Pulmonary artery endothelial cell (primary cell): ENCODE measurements at regions not wholly inside any gene's neighbourhood (a gene's known extent, or its start where the extent isn't known, plus 50 kb on each side); places are given as distances from the start of the nearest gene placed in this dataset.
"Not testable (repeated sequence)": the region's sequence is repeated elsewhere in the genome, so short reads cannot be mapped to it uniquely, and the experiment has no call there.

Experiments
- DNase-seq: peaks from one replicate; pipeline ENCODE4 v3.0.0-alpha.2; 2011; ENCODE audit warnings: low read depth, low spot score

DNA sequence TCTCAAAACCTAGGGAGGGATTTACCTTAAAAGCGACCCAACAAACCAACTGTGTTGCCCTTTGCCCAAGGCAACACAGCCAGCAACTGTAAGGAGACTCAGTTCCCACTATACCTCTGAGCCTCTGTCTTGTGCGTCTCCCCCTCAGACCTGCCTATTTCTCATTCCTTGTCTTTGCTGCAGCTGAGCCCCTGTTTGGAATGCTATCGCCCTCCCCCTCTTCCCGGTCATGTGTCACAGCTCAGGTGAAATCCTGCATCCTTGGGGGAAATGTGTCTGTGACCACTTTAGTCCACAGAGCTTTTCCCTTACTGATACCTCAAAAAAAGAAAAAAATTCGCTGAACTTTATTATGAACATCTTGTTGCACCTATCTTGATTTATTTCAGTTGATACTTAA, 52.0 kb upstream of the LRIG1 start:
- no peak for DNase-seq

DNA sequence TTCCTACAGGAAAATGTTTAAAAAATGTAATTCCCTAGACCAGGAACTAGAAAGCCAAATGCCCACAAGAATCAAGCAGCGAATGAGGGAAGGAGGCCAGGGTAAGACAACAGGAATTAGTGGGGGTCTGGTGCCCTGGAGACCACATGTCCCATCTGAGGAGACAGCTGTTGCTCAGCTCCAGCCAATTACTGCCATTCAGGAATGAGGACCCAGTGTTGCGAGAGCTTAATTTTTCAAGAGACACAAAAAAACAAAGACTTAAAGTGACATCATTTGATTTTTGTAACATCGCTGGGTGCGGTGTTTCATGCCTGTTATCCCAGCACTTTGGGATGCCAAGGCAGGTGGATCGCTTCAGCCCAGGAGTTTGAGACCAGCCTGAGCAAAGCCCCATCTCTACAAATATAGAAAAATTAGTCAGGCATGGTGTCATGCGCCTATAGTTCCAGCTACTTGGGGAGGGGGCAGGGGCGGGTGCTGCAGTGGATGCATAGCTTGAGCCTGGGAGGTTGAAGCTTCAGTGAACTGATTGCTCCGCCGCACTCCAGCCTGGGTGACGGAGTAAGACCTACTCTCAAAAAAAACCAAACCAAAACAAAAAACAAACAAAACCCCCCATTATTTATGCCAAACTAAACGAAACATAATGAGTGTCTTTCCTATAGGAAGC, 52.8 kb upstream of the LRIG1 start:
- DNase-seq, result no peak

DNA sequence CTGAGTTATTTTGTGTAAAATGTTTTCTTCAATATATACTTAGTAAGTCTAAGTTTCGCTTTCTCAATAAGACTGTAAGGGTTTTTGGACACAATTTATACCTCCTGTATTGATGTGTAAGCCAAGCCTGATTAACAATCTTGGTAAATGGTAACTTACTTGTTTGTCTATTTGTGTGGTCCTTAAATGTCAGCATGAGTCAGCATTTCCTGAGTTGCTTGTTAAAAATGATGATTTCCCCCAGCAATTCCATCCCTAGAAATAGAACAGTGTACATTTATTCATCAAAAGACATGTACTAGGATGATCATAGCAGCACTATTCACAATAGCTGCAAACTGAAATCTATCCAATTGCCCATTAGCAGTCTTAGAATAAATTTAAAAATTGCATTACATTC, 53.4 kb upstream of the LRIG1 start:
- DNase-seq, result no peak

DNA sequence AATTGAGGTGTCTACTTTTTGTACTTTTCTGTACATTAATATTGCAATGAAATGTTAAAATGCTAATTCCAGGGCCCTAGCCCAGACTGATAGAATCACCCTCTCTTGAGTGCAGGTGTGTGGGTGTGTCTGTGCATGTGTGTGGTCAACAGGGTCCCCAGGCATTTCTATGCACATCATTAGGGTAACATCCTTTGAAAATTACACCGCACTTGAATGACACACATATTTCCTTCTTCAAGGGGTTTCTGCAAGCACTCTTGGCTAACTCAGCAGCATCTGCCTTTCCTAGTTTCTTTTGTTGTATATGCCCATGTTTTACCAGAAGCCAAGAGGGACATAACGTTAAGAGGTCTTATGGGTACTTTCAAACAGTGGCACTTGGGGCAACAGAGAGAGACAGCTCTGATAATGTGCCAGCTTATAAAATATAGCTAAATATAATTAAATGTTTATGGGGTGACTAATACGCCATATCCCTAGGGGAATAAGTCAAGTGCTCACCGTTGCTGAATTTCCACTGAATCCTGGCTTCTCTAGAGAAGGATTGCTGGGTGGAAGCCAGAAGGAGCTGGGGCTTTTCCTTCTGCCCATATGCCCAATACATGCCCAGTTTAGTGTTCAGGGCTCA, 54.5 kb upstream of the LRIG1 start:
- DNase-seq, result no peak

DNA sequence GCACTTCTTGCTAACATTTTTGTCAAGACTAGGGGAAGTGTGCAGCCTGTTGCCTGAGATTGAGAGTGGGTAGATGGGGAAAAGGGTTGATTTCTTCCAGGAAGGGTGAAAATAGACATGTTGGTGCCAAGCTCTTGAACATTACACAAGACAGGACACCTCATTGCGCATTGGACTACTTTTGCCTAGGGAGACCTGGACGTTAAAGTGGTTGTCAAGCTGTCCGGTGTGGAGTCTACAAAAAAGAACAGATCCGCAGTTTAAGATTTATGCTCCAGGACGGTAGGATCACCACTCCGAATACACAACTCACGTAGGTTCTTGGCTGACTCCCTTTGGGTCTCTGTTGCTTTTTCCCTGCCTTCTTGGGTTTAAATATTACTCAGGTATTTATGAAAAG, 56.3 kb upstream of the LRIG1 start:
- DNase-seq, result no peak

DNA sequence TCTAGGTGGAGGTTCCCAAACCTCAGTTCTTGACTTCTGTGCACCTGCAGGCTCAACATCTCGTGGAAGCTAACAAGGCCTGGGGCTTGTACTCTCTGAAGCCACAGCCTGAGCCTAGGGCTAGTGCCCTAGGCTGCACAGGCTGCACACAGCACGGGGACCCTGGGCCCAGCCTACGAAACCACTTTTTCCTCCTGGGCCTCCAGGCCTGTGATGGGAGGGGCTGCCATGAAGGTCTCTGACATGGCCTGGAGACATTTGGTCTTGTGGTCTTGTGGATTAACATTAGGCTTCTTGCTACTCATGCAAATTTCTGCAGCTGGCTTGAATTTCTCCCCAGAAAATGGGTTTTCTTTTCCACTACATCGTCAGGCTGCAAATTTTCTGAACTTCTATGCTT, 59.1 kb upstream of the LRIG1 start:
- not testable (repeated sequence) for DNase-seq

DNA sequence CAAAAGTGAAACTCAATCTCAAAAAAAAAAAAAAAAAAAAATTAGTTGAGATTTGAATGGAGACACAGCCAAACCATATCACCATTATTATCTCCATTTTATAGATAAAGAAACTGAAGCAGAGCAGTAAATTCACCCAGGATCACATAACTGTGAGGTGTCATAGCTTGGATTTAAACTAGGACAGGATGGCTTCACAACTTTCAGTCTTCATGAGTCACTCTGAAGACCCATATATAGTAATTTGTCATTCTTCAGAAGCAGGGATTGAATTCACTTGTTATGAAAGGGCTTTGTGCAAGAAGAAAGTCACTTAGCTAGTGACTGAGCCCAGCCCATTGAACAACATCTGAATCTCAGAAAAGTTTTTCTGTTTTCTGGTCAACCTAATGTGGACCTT, 60.5 kb upstream of the LRIG1 start:
- no peak for DNase-seq

DNA sequence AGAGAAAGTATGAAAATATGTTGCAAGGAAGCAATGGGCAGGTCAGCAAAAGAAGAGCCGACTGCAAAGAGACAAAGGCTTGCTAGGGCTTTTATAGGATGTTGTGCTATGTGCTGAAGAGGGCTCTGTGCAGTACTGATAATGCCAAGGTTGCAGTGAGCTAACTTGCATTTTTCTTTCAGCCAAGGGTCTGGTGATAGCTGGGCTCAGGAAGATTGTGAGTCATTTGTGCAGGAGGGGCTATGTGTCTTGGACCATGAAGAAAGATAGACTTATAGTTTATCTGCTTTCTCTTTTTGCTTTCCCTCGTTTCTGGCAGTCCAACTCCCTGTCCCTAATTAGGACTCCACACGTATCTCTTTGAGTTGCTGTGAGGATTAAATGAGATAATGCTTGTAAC, 64.5 kb upstream of the LRIG1 start:
- DNase-seq, result no peak

DNA sequence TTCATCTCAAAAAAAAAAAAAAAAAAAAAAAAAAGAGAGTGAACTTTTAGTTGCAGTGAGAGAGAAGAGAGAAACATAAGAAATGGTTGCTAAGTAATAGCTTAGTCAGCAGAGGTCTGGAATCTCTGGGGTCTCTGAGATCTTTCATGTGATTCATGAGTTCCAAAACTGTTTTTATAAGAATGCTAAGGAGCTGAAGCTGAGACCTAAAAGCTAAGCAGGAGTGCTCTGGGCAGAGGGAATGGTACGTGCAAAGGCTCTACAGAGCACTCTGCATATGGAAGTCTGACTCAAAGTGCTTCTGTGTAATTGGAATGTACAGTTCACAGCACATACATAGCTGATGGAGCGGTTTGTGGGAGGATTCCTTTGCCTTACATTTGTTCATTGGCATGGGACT, 66.3 kb upstream of the LRIG1 start:
- no peak for DNase-seq

DNA sequence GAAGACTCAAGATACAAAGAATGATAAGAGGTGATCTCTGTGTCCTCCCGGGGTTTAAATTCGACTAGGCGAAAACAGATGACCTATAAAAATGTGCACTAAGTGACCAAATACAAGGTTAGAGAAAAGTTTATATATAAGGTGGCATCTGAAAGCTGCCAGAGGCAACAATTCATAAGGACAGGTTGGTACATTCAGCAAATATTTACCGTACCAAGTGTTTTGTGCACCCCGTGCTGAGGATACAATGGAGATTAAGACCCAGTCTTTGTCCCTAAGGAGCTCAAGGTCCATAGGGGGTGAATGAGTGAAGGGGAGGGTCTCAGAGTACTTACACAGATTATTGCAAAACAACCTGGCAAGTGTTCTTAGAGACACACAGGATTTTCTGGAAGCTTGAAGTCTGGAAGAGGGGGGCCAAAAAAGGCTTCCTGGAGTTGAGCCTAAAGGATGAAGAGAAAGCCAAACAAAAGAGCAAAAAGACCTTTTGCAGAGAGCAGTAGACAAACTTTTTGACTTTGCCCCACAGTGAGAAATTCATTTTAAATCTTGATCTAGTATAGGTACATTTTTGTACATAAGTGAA, 71.4 kb upstream of the LRIG1 start:
- DNase-seq, result no peak

DNA sequence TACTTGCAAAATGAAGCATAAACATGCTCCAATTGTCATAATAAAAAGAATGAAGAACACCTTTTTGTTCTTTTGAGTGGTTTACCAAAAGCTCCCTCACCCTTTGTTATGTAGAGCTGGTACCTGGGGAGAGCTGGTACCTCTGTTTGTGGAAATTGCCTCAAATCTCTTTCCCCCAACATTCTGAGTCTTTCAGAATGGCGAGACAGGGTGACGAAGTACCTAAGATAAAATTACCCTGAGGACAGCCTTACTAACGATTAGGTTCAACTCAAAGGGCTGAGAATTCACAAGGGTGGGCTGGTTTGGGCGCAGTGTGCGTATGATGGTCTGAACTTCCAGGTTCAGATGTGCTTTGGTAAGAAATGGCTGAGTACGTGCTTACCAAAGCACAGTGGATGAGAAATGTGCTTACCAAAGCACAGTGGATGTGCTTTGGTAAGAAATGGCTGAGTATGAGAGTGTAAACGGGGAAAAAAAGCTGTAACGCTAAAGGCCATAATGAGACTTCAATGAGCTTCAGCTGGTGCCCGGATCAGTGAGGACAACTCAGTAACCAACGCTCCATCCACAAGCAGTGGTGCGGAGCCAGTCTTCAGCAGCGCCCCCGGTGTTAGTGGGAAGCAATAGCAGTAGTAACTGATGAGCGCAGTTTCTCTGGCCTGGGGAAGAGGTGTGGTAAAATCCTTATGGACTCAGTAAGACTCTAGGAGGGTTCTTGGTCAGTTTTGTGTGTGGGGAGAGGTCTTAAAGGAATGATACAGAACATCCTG, 72.3 kb upstream of the LRIG1 start:
- DNase-seq, result no peak

DNA sequence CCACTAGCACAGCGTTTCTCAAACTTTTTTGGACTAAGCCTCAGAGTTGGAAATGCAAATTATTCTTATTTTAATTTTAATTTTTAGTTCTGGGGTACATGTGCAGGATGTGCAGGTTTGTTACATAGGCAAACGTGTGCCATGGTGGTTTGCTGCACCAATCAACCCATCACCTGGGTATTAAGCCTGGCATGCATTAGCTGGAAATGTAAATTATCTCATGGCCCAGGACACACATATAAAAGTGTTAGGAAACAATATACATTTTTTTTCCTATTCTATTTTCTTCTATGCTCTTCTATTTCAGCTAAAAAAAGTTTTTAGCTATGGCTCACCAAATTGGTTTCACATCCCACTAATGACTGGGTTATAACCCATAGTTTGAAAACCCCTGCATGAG, 73.3 kb upstream of the LRIG1 start:
- DNase-seq, result no peak

DNA sequence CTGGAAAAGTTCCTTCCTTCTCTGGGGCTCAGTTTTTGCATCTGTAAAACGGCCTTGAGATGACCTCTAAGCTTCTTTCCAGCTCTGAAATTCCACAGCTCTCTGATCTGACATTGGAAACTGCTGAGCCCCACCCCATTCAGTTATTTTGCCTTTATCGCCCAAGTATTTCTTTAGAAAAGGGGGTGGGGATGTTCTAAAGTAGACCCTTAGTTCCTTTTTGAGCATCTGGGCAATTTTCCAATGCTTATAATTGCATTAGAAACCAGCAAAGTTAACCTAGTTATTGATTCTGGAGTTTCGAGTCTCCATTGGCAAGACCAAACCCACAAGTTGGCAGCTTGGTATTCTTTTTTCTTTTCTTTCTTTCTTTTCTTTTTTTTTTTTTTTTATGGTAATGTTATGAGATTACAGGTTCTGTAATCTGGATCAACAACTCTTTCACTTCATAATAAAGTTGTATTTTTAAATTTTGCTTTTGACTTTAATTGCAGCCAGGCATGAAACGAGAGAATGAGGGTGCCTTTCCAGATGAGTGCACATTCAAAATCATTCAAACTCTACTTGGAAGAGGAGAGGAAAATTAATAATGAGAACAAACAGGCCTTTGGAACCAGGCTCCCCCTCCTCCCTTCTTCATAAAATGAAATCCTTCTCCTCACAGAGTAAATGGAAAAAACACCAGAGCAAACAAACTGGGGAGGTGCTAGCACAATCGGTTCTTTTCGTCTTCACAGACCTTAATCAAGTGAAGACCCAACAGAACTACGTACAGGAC, 76.8 kb upstream of the LRIG1 start:
- DNase-seq, result no peak

DNA sequence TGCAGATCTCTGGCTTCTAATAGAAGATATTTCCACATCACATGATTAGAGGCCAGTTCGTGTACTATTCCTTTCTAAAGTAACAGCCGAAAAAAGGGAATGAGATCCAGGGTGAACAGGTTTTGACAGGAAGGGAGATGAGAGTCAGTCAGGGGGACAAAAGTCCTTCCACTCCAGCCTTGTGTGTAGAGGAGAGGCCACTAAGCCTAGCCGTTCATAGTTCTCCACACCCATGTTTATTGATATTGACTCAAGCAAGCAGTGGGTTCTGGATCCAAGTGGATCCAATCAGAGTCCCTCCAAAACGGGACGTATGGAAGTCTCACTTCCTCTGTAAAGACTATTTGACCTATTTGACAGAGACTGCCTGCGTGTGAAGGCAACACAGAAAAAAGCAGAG, 80.4 kb upstream of the LRIG1 start:
- no peak for DNase-seq

DNA sequence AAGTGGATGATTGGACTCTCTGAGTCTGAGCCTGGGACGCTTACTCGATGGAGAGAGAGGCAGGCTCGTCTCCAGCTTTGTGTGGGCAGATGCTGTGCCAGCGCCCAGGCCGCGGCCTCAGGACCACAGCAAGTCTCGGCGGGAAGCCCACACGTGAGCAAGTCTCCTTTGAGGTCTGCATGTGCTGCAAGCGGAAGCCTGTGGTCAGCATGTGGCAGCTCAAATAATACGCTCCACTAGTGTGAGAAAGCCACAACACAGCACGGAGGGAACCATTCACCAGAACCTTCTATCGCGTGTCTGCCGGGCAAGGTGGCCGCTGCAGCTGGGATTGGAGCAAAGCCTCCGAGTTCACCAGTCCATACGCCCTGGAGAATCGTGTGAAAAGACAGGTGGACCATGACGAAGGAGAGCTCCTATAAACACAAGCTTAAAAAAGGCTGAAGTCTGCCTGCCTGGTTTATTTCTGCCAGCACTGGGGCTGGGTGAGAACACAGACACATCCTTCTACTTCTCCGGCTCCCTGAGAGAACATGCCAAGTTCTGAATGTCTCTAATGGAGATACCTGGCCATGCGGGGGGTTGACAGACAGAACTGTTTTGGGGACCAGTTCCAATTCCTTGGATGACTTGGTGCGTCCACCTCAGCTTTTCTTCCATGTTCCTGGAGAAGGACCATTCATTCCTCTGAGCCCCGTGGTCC, 82.0 kb upstream of the LRIG1 start:
- DNase-seq, result no peak

DNA sequence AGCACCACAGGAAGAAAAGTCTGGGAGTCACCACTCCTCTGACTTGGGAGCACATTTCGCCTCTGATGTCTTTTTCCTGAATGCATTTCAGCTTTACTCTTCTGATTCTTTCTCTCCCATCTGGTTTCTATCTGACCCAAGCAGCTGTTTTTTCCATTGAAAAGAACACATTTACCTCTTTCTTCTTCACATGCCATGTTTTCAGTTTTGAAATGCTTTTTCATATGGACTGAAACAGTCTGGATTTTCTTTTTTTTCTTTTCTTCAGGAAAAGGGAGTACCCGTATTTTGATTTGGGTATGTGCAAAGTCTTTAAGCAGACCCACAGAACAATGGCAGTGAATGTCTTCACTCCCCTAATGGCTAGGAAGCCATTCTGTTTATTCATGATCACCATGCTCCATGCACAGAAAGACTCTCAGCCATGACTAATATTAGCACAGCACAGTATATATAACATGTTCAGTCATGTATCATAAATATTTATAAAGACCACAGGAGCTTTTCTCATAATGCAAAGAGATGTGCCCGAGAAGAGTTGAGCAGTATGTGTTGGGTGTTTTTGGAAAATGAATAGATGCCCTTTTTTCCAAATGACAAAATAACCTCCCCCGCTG, 82.7 kb upstream of the LRIG1 start:
- no peak for DNase-seq

DNA sequence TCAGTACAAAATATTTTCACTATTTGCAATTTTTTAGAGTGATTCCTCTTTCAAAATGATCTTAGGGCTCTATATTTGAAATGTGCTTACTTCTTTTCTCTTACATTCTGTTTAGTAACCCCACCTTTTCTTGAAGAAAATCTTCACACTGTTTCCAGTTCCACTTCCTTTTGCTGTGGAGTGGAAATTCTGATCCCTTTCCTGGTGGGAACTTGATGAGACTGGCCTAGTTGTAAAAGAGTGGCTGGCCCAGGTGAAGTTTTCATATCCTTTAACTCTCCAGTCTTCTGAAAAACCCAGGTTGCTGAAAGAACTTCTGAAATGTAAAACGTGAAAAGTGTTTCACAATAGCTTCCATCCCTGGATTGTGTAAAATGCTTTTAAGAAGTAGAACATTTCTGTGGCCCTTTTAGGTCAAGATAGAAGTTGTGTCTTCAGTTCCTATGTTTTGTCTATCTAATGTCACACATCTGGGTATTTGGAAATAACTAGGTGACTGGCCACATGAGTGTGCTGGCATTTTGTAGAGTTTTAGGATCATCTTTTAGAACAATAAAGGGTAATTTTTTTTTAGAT, 84.8 kb upstream of the LRIG1 start:
- no peak for DNase-seq

DNA sequence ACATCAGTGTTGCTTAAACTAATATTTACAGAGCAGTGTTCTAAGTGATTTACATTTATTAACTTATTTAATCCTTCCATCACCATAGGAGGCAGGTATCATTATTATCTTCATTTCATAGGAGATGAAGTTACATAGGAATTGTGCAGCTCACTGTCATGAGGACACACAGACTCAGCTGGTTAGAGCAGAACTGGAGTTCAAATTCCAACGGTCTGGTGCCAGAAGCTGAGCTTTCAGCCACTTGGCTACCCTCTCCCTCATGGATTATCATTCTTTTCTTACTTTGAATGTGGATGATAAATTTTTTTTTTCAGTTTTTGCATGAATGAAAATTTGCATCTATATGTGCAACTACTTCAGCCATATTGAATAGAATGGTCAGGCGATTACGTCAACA, 86.0 kb upstream of the LRIG1 start:
- no peak for DNase-seq

DNA sequence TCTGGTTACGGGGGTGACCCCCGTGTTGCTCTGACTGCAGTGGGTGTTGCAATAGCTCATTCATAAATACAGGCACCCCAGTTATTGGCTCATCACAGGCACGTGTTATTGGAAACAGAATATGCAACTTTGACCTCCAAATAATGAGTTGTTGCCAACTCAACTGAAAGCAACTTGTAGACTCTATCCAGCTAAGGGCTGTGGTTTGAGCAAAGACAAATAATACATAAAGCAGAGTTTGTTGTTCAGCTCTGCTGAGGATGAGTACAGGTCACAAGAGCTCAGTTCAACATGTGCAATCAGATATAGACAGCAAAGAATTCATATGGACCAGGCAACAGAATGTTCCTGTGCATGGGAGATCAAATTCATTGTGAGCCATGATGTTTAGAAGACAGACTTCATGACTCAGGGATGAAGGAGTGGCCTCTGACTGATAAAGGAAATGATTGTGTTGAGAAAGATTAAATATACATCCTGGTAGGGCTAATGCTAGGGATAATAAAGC, 87.6 kb upstream of the LRIG1 start:
- no peak for DNase-seq
